Embryonic facial prominence (tissue), 1 donor: ENCODE measurements at regions not wholly inside any gene's neighbourhood (a gene's known extent, or its start where the extent isn't known, plus 50 kb on each side); places are given as distances from the start of the nearest gene placed in this dataset.

Experiments used
- DNase-seq: peaks from one replicate; pipeline ENCODE4 v3.0.0-alpha.2; 2016; ENCODE audit errors: extremely low spot score

GRCh38 chr10:71068861-71069271, 143.5 kb upstream of the UNC5B start:
- no peak for DNase-seq

DNA sequence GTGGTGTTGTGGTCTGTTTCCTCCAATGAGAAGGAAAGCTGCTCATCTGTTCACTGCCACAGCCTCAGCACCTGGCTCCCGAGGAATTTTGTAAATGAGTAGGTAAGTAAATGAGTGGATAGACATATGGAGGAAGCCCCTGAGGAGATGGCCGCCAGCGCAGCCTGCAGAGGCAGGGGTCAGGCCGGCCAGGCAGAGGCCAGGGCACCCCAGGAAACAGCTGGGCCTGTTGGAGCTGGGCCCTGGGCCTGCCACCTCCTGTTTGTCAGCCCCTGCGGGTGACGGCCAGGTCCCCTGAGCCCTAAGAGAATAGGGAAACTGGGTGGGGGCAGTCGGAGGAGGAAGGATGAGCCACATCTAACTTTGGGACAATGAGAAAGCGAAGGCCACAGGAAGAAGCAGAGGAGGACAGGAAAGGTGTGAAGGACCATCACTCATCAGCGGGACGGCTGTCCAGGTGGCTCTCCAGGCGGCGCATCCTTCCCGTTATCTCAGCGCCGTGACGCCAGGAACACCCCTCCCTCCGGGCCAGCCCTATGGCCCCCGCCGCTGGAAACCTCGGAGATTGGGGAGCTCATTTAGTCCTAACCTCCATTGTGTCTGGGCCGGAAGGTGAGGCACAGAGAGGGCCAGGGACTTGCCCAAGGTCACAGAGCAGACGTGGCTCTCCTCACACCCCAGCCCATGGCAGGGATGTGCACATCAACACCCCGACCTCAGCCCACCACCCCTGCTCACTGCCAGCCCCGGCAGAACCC, 142.3 kb upstream of the UNC5B start:
- no peak for DNase-seq

GRCh38 chr10:71070741-71071140, 141.6 kb upstream of the UNC5B start:
- no peak for DNase-seq

GRCh38 chr10:71072131-71072822, 140.1 kb upstream of the UNC5B start:
- DNase-seq: no peak

- DNase-seq: no peak
These were observed 139.6 kb upstream of the UNC5B start for GRCh38 chr10:71072823-71073210.

DNA sequence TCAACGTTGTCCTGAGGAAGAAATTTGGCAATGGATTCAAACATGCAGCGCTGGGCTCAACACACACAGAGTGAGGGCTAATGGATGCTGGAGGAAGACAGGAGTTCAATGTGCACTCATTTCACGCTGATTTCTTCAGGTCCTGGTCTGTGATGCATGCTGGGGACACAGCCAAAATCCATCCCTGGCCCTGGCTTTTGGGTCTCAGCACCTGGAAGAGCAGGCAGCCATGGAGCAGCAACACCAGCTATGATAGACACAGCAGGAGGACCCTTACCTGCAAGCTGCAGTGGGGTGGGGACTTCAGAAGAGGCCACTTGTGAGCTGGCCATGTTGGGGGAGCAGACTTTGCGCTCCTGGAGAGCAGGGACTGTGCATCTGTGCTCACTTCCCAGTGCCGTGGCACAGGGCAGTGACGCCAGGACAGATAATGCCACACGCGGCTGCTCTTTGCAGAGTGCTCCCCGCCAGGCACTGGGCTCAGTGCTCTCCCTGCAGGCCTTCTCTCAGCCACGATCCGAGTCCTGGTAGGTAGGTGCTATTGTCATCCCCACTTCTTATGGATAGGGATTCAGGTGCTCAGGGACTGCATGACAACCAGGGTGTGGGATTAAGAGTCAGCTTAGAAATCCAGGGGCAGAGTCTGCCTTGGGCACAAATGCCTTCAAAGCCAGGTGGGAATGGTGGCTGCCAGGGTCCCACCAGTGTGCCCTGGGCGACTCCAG, 138.8 kb upstream of the UNC5B start:
- DNase-seq: no peak

DNA sequence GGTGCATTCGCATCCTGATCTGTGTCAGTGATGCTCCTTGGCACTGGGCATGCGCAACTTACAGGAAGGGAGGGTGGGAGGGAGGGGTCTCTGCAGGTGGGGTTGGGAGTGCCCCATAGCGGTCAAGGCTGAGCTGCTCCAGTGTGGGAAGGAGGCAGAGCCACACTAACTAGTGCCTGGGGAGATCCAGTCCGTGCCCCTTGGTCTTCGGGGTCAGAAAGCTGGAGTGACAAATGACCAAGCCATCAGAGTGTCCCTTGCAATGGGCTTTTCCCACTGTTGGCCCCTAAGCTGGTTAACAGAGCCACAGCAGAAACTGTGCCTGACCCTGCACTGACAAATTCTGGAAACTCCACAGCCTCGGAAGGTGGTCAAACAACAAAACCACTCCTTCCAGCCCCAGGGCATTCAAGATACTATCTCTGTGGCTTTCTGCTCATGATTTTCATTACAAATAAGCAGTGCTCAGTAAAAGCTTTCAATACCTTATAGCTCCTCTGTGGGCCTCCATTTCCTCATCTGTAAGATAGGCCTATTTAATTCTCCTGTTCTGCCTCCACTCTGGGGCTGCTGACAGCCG, 138.1 kb upstream of the UNC5B start:
- no peak for DNase-seq

- DNase-seq: no peak
These were observed 137.1 kb upstream of the UNC5B start for GRCh38 chr10:71075086-71075758.

DNA sequence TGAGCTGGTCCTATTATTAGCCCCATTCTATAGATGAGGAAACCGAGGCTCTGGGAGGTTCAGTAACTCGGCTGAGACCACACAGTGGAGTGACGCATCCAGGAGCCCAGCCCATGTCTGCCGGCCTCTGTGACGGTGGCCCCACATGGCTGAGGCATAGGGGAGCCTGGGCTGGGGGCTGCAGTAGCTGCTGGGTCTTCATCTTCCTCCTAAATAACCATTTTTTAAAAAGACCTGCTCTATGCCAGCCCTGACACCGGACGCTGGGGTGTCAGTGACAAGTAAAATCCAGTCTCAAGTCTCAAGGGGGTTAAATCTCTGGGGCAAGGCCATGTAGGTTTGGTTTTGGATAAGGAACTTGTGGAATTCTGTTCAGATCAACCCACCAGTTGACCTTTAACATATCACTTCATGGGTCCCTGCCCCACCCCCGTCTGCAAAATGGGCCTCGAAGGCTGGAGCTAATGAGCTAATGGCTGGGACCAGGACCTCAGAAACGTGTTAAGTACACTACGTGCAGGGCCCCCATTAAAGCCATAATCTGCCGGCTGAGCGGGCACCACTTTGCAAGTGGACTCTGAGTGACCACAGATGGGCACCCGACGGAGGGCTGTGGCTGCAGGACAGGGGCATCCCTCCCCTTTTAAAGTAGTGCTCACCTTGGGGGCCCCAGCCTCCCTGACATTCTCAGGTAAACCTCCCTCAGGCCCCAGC, 136.5 kb upstream of the UNC5B start:
- DNase-seq: no peak

DNA sequence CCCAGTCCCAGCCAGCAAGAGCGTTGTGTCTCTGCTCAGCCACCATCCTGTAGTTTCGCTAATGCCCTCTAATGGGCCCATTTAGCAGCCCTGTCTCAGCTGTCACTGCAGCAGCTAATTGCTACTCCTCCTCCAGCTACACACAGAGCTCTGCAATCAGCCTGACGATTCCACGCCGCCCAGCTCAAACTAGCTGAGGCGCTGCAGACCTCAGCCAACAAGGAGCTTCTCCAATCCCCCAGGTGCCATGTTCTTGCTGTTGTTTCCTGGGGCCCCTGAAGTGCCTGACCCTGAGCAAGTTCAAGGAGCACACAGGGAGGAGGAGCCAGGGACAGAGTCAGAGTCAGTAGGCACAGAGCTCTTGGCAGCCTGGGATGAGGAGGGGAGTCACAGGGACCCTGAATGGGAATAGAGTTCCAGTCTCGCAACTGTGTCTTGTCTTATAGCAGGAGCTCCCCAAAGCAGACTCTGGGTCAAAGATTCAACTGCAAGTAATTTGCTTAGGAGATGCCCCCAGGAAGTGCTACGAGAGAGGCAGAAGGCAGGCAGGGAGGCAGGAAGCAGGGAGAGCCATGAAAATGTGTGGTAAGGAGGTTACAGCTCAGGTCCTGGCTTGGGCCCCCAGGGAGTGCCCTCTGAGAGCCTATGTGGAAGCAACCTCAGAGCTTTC, 135.8 kb upstream of the UNC5B start:
- DNase-seq: no peak

DNA sequence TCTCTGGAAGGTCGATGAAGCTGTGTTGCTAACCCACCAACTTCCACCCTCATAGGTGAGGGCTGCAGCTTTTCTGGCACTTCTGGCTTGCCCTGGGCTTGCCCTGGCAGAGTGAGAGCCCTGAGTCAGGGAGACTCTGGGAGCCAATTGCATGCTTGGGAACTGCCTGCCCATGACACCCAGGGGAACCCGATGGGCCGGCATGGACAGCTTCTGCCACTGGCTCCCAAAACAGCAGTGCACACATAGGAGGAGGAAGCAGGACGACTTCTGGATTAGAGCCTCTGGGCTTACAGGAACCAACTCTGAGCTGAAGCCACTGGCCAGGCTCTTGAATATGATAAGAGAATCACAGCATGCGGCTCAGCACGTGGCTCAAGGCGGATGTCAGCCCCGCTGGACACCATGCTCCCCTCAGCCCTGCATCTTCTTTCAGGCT, 135.2 kb upstream of the UNC5B start:
- no peak for DNase-seq

GRCh38 chr10:71077796-71078453, 134.4 kb upstream of the UNC5B start:
- DNase-seq: no peak

DNA sequence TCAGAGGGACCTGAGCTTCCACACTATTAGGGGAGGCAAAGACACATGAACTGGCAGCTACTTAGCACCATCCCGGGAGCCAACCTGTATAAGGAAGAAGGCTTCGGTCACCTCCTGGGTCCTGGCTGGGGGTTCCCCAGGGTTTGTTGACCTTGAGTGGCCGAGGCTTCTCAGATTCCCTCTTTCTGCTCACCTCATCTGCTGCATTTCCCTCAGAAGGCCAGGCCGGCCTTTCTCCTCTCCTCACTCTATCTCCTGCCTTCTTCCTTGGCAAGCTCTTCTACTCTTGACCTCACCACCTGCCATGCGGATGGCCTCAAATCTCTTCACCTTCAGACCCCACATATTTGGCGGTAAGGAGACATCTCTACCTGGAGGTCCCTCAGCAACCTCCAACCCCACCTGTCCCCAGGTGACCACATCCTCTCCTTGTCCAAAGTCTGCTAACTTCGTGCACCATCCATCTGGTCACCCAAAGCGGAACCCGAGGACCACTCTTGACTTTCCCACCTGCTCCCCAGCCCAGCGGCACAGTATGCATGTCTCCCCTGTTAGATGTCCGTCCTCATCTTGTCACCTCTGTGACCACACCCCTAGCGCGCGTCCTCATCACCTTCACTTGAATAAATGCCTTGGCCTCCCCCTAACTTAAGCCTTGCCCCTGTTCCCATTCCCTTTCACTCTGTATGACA, 133.8 kb upstream of the UNC5B start:
- no peak for DNase-seq

DNA sequence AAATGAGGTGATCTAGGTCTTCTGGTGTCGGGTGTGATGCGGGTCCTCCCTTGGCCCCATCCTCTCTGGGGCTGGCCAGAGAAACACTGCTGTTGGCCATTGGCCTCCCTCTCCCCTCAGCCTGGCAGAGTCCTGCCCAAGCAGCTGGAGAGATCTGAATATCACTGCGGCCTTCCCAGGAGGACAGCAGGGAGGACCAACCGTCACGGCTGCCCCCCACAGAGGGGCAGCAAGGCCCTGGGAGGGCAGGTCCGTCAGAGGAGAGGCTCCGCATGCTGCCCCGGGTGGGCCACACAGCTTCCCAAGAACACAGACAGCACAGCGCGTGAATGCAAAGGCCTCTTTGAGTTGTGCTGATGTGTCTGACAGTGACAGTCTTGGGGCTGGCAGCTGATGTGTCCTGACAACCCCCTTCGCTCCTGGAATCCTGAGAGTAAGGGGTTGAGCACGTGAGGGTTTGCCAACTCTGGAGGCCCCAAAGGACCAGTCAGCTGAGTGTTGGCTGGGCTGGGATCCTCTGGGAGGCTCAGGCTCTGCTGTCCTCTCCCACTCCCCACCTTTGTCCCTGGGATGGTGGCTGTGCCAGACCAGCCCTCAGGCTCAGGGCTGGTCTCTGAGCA, 132.5 kb upstream of the UNC5B start:
- DNase-seq: no peak

DNA sequence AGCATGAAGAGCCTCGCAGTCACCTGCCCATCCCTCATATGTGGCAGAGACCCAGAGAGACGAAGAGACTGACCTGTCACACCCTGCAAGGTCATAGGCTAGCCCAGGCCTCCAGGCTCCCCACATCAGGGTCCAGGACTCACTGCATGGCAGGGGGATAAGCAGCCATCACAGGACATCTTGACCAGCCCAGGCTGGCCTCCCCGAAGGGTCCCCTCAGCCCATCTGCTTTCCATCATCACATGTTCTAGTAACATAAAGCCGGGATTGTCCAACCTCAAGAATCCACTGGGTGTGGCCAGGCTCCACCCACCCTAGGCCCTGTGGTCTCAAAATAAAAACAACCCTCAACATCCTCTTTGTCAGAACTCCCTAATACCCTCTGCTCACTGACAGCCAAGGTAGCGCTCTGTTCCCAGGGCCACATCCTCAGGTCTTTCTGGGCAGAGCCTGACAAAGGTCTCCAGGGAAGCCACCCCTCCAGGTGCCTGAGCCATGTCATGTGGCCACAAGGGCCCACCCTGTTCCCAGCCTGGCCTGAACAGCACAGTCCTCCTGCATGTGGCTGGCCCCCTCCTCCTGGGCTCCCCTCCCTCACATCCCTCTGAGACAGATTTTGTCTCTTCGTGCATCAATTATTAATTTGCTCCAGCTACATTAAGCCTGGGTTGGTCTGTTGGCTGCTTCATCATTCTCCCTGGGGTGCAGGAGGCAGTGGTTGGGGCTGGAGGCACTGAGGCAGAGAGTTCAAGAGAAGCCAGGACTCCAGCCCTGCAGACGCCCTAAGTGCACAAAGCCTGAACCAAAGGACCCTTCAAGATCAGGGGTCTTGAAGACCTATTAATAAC, 131.8 kb upstream of the UNC5B start:
- no peak for DNase-seq

- DNase-seq: no peak
These were observed 131.2 kb upstream of the UNC5B start for GRCh38 chr10:71081229-71081560.

- DNase-seq: no peak
These were observed 130.5 kb upstream of the UNC5B start for GRCh38 chr10:71081912-71082311.
